HG03571 (cell line): ENCODE measurements at regions not wholly inside any gene's neighbourhood (a gene's known extent, or its start where the extent isn't known, plus 50 kb on each side); places are given as distances from the start of the nearest gene placed in this dataset.
"Not testable (repeated sequence)": the region's sequence is repeated elsewhere in the genome, so short reads cannot be mapped to it uniquely, and the experiment has no call there.

Source experiments
- ATAC-seq: cut with Tn5 transposase; IDR thresholded peaks from one replicate; pipeline ENCODE4 v1.9.1; 2021; ENCODE audit not compliant: unreplicated experiment

GRCh38 chr2:208673631-208674030 lies 267.0 kb downstream of the PTH2R start:
- no peak for ATAC-seq

- ATAC-seq = no peak
Measured at GRCh38 chr2:208674919-208675318, 268.3 kb downstream of the PTH2R start.

- not testable (repeated sequence) for ATAC-seq
Measured at GRCh38 chr2:208685929-208686328, 279.3 kb downstream of the PTH2R start.

GRCh38 chr2:208686665-208687064 lies 280.1 kb downstream of the PTH2R start:
- ATAC-seq = no peak

- not testable (repeated sequence) for ATAC-seq
Measured at GRCh38 chr2:208687720-208688119, 281.1 kb downstream of the PTH2R start.

GRCh38 chr2:208698114-208698513 lies 291.5 kb downstream of the PTH2R start:
- ATAC-seq = no peak

- ATAC-seq = no peak
Measured at GRCh38 chr2:208708486-208708885, 301.9 kb downstream of the PTH2R start.

- ATAC-seq = no peak
Measured at GRCh38 chr2:208711598-208711997, 305.0 kb downstream of the PTH2R start.

GRCh38 chr2:208713066-208713745 lies 306.6 kb downstream of the PTH2R start:
- ATAC-seq = no peak

- no peak for ATAC-seq
Measured at GRCh38 chr2:208718828-208719227, 312.2 kb downstream of the PTH2R start.

GRCh38 chr2:208722731-208723130 lies 316.1 kb downstream of the PTH2R start:
- no peak for ATAC-seq

- no peak for ATAC-seq
Measured at GRCh38 chr2:208725280-208725679, 318.7 kb downstream of the PTH2R start.

- ATAC-seq = no peak
Measured at GRCh38 chr2:208726242-208726641, 319.6 kb downstream of the PTH2R start.

GRCh38 chr2:208751663-208752415 lies 345.2 kb downstream of the PTH2R start:
- ATAC-seq = not testable (repeated sequence)

- no peak for ATAC-seq
Measured at GRCh38 chr2:208757364-208757763, 350.8 kb downstream of the PTH2R start.

- ATAC-seq = not testable (repeated sequence)
Measured at GRCh38 chr2:208773074-208773473, 366.5 kb downstream of the PTH2R start.

- ATAC-seq = no peak
Measured at GRCh38 chr2:208781166-208781565, 374.6 kb downstream of the PTH2R start.

GRCh38 chr2:208782097-208782496 lies 375.5 kb downstream of the PTH2R start:
- ATAC-seq = no peak

GRCh38 chr2:208783184-208783583 lies 376.6 kb downstream of the PTH2R start:
- ATAC-seq = no peak

GRCh38 chr2:208784774-208785173 lies 378.2 kb downstream of the PTH2R start:
- ATAC-seq = not testable (repeated sequence)

GRCh38 chr2:208791257-208791656 lies 384.7 kb downstream of the PTH2R start:
- ATAC-seq = no peak

GRCh38 chr2:208792766-208793165 lies 386.2 kb downstream of the PTH2R start:
- no peak for ATAC-seq
